H1 (cell line): ENCODE measurements at regions not wholly inside any gene's neighbourhood (a gene's known extent, or its start where the extent isn't known, plus 50 kb on each side); places are given as distances from the start of the nearest gene placed in this dataset.

ENCODE experiments used
- CREB1 ChIP-seq: IDR thresholded peaks from 2 replicates; pipeline ENCODE4 v1.6.1; 2012; ENCODE audit warnings: inconsistent platforms
- CTCF ChIP-seq, 3 experiments: IDR thresholded peaks; 1 replicate in 2 of 3; 2 replicates in 1 of 3; pipeline versions ENCODE4 v1.5.1 to v1.6.1; 2011; ENCODE audit warnings: low read length in 3 of 3, mild to moderate bottlenecking in 3 of 3, inconsistent platforms in 2 of 3, low read depth in 1 of 3, moderate library complexity in 1 of 3; ENCODE audit not compliant: insufficient read depth in 1 of 3; ENCODE audit errors: control extremely low read depth in 1 of 3
- EGR1 ChIP-seq: IDR thresholded peaks from 2 replicates; pipeline ENCODE4 v1.6.1; 2011; ENCODE audit warnings: low read depth, low read length, borderline replicate concordance
- EP300 ChIP-seq, 2 experiments: IDR thresholded peaks; 1 replicate in 1 of 2; 2 replicates in 1 of 2; pipeline ENCODE4 v1.6.1; 2011 to 2012; ENCODE audit warnings: low read depth in 2 of 2, low read length in 2 of 2, mild to moderate bottlenecking in 2 of 2, borderline replicate concordance in 1 of 2, inconsistent platforms in 1 of 2, moderate library complexity in 1 of 2
- GABPA ChIP-seq: IDR thresholded peaks from 2 replicates; pipeline ENCODE4 v1.6.1; 2011; ENCODE audit warnings: mild to moderate bottlenecking, low read length, moderate library complexity, borderline replicate concordance; ENCODE audit not compliant: insufficient read depth
- JUND ChIP-seq: IDR thresholded peaks from 2 replicates; pipeline ENCODE4 v1.6.1; 2011; ENCODE audit warnings: mild to moderate bottlenecking, improper control_type of control experiment, low read length
- MAX ChIP-seq: IDR thresholded peaks from 2 replicates; pipeline ENCODE4 v1.6.1; 2012; ENCODE audit warnings: inconsistent platforms
- PHF8 ChIP-seq: fragments of 200-600 bp; sonication (generic); conservative IDR thresholded peaks from 2 replicates; pipeline ENCODE4 v1.7.1; 2012; ENCODE audit warnings: low read depth, mild to moderate bottlenecking, inconsistent platforms, low read length, moderate library complexity
- POLR2A ChIP-seq, 2 experiments: IDR thresholded peaks; 1 replicate in 1 of 2; 2 replicates in 1 of 2; pipeline ENCODE4 v1.6.1; 2011; ENCODE audit warnings: low read depth in 2 of 2, low read length in 2 of 2, mild to moderate bottlenecking in 2 of 2; ENCODE audit errors: control extremely low read depth in 1 of 2
- SIX5 ChIP-seq: IDR thresholded peaks from 2 replicates; pipeline ENCODE4 v1.6.1; 2011; ENCODE audit warnings: mild to moderate bottlenecking, low read depth, low read length
- SRF ChIP-seq: IDR thresholded peaks from 2 replicates; pipeline ENCODE4 v1.6.1; 2011; ENCODE audit warnings: mild to moderate bottlenecking, low read depth, low read length, moderate library complexity
- TAF7 ChIP-seq: optimal IDR thresholded peaks from 2 replicates; pipeline ENCODE3; 2011; ENCODE audit warnings: low read depth, mild to moderate bottlenecking, inconsistent platforms, low read length, moderate library complexity, borderline replicate concordance
- ZNF274 ChIP-seq: IDR thresholded peaks from 2 replicates; pipeline ENCODE4 v1.7.0; 2012; ENCODE audit warnings: low read length, borderline replicate concordance; ENCODE audit errors: extremely low read depth

GRCh38 chr10:133004478-133004877 is 62.1 kb upstream of the CFAP46 start:
- TF ChIP-seq CTCF (IDR thresholded peaks at IDR 0.05; ENCODE audit: control extremely low read depth in 1 of 3, insufficient read depth in 1 of 3, low read depth in 1 of 3, low read length in 3 of 3) (no peak), POLR2A (IDR thresholded peaks at IDR 0.05; ENCODE audit: control extremely low read depth in 1 of 2, low read depth in 2 of 2, low read length in 2 of 2) (no peak), EP300 (IDR thresholded peaks at IDR 0.05; ENCODE audit: borderline replicate concordance in 1 of 2, low read depth in 2 of 2, low read length in 2 of 2) (no peak), GABPA (no peak), SRF (no peak), PHF8 (no peak), EGR1 (no peak), MAX (no peak), TAF7 (no peak), JUND (no peak), SIX5 (no peak), ZNF274 (no peak), CREB1 (no peak)
